CD4-positive, alpha-beta T cell treated with Interleukin-10 for 1 hour (primary cell): ENCODE measurements at regions not wholly inside any gene's neighbourhood (a gene's known extent, or its start where the extent isn't known, plus 50 kb on each side); places are given as distances from the start of the nearest gene placed in this dataset.
"Not testable (repeated sequence)": the region's sequence is repeated elsewhere in the genome, so short reads cannot be mapped to it uniquely, and the experiment has no call there.

Experiments used
- DNase-seq: peaks from one replicate; pipeline ENCODE4 v3.0.0-alpha.2; 2020

DNA sequence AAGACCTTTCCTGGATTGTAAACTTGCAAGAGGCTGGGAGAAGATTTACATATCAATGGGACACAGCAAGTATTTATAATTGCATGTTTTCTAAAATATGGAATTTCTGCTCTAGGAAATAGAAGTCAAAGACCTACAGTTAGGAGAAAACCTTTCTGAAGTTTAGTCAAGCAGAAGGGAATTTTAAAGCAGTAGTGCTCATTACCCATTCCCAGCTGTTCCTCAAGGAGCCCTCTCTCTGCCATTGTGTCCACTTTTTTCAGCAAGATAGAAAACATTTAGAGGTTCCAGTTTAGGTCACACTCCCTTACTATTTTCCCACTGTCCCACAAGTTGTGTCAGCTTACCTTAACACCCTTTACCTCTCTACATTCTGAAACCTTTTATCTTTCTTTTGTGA is 584.0 kb upstream of the CHAC2 start:
- DNase-seq, result no peak

DNA sequence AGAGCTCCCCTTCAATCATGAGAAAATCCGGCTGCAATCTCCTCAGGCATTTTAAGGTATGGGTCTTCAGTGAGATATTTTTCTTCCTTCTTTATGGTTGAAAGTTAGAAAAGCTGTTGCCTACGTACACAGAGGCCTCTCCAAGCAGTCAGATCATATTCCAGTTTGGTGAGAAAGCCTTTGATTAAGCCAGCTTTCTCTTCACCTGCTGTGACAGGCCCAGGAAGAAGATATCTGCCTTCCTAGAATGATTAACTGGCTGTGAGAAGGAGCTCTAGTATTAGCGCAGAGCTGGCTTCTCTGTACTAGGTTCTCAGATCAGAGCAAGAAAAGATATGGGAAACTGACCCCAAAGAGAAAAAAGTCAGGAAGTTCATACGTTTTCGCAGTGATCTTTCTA is 585.0 kb upstream of the CHAC2 start:
- no peak for DNase-seq

DNA sequence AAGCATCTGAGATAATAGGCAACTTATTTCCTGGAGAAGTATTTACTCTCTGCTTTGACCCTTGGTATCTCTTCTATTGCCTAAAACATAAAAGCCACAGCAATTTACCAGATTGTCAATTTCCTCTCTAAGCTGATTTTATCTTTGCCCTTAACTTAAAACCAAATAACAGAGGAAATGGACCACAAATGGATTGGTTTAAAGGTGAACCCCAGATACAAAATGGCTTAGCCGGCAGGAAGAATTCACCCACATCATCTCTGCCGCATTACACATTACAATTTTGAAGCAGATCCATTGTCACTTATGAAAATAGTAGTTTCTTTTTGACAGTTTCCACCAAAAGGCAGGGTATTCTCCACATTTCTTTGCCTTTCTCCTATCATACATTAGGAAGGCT is 585.8 kb upstream of the CHAC2 start:
- DNase-seq, result peak; percentile 3

DNA sequence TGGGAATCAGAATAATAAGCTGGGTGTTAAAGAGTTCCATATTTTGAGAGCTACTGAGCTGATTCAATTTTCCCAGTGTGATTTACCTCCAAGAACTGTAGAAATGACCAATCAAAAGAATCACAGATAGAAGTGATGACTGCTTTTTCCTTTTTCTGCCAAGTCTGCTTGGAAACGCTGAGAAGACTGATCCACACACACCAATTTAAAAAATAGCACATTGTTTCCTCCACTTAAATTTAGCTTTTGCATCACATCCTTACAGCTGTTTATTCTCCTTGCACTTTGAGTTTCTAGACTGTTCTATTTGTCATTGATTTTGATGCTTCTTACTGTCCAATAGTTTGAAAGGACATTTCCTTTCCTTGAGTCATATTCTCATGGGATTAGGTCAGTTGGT is 590.3 kb upstream of the CHAC2 start:
- no peak for DNase-seq

DNA sequence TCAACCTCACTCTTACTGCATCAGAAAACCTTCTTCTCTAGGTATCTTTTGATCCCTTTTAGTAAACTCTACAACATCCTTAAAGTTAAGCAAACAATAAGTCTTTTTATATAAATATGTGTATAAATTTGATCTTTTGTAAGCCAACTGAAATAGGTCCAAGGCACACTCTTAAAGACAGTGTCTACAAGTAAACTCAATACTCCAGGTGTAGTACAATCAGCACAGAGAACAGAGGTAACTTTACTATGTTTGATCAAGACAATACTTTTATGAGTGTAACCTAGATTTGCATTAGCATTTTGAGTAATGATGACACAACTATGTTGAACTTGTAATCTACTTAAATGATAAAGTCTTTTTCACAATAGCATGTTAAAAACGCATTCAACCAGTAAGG is 593.1 kb upstream of the CHAC2 start:
- no peak for DNase-seq

DNA sequence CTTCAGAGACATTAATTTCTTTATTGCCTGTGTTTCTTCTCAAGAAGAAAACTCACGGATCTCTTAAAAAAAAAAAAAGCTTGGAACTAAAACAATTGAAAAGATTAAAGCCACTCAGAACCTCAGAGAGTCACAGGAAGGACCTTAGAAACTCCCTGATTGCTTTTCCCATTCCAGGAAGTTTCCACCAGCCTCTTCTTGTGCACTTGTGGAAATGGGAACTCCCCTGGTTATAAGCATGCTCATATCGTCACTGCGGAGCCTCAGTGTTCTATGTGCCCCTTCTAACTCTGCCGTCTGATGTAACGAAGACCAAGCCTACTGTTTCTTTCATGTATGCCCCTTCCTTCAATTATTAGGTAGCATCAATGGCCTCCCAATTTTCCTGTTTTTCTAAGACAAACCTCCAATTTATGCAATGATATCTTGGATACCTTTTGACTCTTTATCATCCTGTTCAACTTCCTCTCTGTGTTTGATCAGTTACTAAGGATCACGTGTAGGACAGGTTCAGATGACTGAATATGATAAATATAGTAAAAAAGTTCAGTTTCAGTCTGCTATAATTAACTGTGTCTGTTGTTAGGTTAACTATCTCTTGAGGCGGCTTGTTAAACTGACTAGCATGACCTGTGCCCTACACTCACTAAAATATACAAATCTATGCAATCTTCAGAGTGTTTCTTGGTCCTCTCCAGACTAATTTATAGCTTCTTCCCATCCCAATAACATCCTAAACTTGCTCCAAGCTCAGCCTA is 593.7 kb upstream of the CHAC2 start:
- no peak for DNase-seq

DNA sequence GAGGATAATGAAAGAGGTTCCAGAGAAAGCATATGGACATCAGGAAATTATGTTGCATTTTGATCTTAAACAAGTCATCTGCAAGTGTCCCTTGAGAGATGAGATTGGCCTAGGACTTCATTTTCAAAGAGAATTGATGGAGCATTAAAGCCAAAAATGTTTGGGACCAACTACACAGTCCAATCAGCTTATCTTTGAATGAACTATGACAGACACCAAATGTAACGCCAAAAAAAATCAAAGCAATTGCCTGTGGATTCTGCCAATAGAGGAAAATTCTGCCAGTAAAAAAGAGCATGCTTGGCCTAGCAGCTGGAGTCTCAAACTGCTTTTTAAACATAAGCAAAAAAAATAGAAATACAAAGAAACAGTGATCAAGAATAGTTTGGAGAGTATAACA is 594.5 kb upstream of the CHAC2 start:
- DNase-seq, result no peak

DNA sequence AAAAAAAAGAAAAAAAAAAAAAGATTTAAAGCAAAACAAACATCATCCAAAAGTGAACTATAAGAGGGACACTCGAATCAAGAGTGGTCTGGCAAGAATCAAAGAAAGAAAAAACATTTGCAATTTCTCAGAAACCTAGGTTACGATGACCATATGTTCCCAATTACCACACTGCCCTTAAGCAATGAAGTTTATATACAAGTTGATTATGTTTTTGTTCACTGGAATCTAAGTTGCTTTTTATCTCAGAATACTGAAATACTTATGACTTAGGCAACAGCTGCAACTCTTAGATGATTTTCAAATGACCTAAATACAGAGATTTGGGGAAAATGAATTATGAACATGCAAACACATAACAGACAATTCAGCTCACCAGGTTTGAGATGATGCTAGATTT is 597.1 kb upstream of the CHAC2 start:
- no peak for DNase-seq

DNA sequence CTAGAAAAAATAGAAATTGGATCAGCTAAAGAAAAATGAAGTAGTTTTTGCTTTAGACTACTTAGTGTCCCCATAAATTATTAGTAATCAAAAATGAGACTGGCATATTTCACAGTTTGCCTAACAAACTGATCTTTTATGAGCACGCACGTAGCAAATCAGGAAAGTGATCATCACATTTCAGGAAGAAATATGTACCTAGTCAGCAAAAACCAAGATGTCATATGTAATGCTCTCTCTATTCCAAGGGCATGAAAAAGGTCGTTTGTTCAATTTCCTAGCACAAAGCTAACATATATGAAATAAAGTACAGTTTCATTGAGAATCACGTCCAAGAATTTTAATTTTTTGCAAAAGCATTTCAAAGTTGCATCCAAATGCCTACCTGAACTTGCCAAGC is 600.4 kb upstream of the CHAC2 start:
- DNase-seq, result no peak

DNA sequence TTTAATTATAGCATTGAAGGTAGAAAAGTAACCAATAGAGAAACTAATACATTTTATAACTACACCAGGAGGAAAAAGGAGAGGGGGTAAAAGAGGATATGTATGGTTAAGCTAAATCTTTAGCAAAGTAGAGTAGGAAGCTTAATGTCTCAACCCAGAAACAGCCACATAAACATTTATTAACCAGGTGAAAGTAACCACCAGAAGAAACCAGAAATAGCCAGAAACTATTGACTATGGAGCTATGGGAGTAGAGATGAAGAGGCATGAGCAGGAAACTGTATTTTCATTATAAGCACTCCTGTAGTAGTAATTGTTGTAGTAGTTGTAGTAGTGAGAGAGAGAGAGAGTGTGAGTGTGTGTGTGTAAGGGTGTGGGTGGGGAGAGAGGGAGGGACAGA is 617.5 kb upstream of the CHAC2 start:
- no peak for DNase-seq

DNA sequence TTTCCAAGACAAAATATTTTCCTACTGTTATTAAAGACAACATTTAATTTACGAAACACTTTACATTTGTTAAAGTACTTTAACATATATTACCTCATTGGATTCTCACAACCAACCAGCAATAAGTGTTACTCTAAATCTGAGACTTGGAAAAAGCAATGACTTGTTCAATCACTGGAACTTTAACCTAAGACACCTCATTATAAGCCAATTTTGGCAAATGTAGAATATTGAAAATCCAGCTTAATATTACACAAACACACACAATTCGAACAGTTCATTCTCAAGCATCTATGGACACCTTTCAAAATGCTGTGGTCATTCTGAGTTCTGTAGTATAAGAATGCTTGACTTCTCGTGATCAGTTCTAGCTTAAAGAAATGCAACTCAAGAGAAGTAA is 619.4 kb upstream of the CHAC2 start:
- DNase-seq, result no peak

DNA sequence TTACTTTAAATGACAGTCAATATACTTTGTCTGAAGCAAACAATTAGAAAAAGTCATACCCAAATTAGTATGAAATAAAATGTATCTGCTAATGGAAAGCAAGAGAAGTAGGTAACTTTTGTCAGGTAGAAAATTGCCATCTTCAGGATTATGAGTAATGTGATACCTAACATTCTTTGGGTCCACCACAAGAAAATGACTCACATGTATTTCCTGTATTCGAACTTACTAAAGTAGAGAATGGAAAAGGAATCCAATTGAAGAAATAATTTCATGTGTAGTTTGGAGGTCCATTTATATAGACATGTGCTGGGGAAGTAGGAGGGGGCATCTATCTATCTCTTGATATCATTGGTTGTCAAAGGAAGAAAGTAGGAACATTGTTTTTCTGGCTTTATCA is 636.2 kb upstream of the CHAC2 start:
- no peak for DNase-seq

DNA sequence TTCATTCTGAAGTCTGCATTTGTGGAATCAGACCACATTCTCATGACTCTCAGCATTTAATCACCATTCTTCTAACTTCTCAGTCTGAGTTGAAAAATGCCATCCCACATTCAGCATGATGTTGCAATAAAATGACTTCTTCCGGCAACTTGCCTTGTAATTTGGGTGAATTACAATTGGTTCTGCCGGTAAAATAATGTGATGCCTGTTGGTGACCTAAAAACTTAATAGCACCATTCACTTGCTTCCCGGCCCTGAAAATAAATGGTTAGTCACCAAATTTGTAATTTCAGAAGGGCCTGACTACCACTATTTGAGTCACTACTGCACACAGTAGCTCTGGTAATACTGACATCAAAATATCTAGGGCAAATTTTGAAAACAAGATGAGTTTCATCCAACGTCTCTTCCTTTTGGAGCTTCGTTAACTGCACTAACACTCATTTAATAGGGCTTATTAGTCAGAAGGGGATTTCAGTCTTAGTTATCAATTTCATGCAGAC is 637.1 kb upstream of the CHAC2 start:
- no peak for DNase-seq

DNA sequence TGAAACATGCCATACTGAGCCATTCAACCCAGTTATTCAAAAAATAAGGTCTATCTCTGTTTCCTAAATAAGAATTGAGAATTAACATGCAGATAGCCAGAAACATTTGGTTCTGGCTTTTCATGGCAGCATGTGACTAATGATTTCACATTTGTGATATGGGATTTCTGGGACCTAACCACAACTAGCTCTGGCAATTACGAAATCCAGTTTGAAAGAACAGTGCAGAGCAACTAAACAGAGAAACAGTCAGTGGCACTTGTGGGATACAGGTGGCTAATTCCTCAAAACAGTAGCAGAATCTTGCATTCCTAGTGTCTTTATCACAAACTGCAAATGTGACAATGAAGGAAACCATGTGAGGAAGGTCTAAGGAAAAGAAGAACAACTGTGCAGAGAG is 637.8 kb upstream of the CHAC2 start:
- no peak for DNase-seq

DNA sequence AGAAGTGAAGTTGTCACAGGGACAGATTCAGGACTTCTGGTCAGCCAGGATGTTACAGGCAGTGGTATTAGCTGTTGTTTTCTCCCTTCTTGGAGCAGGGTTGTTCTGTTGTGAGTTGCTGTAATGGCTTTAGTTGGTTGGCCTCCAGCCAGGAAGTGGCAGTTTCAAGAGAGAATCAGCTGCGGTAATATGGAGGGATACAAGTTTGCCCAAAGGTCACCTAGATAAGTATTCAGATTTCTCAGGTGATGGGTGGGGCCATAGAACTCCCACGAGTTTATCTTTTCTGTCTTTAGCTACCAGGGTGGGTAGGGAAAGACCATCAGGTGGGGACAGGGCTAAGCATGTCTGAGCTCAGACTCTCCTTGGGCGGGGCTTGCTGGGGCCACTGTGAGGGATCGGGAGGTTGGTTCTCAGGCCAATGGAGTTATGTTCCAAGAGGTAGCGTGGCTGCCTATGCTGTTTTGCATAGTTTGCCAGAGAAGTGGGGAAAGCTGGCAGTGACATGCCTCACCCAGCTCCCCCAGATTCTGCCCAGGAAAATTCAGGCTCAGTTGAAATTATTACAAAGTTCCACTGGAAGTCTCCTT is 640.4 kb upstream of the CHAC2 start:
- no peak for DNase-seq

DNA sequence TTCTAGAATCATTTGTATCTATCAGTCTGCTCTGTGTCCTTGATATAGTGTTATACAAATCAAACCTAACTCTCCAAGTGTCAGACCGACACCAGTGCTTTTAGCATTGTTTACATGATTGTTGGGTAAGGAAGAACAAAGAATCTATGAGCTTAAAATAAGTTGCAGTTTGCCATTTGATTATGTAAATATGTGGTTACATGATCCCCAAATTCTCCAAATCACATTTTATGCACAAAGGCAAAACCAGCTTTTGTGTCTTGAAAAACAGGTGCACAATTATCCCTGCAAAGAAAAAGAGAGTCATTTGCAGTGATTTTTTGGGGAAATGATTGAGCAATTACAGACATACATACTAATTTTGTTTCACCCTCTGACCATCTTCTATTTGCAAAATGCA is 652.6 kb upstream of the CHAC2 start:
- no peak for DNase-seq

DNA sequence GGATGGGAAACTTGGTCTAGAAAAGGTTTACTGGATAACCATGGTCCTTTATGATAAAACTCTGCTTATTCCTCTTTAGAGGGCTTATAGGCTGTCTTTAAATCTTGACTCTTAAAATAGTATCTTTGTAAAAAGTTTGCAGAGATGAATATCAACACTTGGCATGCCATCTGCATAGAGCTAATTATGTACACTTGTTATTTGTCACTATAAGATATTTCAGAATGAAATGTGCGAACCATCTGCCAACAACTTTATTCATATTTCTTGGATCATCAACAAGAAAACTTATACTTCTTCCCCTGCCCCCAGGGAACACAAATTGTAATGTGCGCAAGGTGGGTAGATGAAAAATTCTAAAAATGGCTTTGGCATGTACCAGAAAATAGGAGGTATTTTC is 653.0 kb upstream of the CHAC2 start:
- no peak for DNase-seq

DNA sequence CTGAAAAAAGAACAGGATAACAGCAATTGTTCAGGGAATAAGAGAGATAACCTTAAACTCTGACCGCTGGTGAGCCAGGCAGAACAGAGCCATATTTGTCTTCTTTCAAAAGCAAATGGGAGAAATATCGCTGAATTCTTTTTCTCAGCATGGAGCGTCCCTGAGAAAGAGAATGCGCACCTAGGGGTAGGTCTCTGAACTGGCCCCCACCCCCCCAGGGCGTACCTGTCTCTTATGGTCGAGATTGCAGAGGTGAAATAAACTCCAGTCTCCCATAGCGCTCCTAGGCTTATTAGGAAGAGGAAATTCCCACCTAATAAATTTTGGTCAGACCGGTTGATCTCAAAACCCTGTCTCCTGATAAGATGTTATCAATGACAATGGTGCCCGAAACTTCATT is 655.2 kb upstream of the CHAC2 start:
- DNase-seq, result not testable (repeated sequence)

DNA sequence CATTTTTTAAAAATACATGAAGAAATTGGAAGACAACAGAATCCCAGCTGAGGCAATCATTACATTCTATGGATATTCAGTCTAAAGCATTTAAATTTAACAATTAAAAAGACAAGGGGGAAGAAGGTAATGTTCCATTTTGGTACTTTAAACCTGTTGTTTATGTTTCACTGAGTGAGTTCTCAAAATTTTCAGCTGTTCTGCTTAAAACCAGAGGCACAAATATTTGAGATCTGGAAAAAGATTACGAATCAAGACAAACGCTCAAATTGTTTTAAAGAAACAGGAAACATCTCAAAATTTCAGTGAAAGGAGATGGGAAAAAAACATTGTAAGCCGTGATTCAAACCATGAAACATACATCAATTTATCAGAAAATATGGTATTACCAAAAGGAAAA is 656.2 kb upstream of the CHAC2 start:
- no peak for DNase-seq

DNA sequence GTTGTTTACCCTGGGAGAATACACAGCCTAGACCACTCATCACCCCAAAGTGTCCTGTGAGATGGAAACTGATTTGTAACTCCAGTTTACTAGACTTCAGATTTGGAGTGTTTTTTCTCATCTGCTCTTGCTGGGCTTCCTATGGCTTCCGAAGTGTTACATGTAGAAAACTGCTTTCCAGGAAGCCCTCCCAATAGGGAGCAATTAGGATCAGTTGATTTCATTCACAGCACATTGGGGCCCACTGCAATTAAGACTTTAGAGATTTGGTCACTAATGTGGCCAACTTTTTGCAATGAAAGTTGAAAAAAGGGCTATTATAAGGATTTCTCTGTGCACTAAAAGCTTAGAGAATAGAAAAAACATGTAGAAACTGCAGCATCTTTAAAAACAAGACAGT is 656.6 kb upstream of the CHAC2 start:
- no peak for DNase-seq

DNA sequence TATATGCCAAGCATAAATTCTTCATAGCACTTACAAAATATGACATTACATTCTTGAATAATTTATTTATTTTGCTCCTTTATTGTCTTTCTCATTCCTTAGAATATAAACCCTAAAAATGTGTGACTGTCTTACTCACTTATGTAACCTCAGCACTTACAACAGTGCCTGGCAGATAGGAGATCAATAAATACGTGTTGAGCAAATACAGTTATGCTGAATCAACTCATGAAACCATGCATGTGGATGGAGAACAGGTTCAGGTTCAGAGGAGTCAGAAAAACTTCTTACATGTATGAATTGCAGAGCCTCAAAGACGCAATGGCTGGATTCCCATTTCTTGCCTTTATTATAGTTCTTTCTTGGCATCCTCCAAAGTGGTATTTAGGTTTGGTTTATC is 659.4 kb upstream of the CHAC2 start:
- DNase-seq, result no peak

DNA sequence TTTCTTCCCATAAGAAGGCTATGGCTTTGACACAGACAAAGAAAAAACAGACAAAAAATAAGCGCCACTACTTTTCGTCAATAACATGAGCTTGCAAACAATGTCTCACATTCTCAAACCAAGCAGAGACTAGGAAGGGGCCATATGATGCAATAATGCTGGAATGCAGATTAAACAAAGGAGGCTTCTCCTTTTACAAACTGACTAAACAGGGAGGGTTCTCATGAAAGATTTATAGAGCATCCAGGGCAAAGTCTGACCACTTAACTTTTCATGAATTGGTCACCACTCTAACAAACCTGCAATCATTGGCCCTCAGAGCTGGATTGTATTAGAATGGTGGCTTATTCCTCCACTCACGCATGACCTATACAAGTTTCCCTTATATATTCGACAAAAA is 663.3 kb upstream of the CHAC2 start:
- DNase-seq, result no peak

DNA sequence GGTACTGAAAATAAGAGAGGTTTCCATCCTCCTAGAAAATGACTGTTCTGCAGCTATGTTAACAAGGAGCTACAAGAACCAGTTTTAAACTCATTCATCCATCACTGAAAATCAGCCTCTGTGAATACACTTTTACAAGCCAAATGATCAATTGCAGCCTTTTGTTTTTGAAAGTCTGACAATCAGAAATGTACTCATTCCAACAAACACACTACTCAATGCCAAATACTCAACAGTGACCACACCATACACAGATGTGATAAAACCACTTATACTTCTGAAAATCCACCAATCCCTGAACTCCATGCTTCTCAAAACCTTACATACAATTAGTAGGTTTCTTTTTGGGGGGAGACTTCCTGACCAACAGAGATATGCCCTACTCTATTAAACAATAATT is 663.9 kb upstream of the CHAC2 start:
- no peak for DNase-seq

DNA sequence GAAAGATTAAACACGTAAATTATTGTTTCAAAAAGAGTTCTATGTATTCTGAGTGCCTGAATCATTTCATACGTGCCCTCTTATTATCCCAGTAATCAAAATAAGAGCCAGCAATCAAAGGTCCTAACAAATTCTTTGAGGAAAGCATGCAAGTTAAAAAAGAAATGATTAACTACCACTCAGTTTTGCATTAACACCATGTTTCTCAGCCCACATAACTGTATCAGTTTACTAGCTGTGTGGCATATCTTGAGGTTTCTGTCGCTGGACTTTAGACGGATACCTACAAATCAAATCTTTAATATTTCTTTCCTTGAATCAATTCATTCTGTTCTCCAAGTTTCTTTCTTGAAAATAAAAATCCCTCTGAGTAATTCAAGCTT is 668.9 kb upstream of the CHAC2 start:
- no peak for DNase-seq

DNA sequence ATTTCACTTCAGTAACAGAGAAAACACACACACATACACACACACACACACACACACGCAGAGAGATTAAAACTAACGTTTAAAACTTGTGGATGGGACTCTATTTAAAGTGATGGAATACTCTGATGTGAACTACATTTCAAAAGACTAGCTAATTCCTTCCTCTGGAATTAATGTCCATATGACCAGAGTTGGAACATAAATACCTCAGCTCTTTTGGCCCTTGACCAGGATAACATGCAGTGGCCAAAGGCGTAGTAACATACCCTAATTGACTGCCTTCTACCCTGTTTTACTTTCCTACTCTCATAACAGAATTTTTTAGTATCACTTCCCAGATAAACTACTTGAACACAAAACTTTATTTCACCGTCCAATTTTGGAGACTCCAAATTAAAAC is 671.3 kb upstream of the CHAC2 start:
- no peak for DNase-seq
